Glomerular visceral epithelial cell (primary cell): ENCODE measurements at regions not wholly inside any gene's neighbourhood (a gene's known extent, or its start where the extent isn't known, plus 50 kb on each side); places are given as distances from the start of the nearest gene placed in this dataset.

Experiments
- DNase-seq: peaks from one replicate; pipeline ENCODE4 v3.0.0-alpha.2; 2016; ENCODE audit errors: extremely low spot score

- DNase-seq = no peak
Observed at GRCh38 chr2:239716009-239716408, 309.1 kb downstream of the NDUFA10 start.

- no peak for DNase-seq
Observed at GRCh38 chr2:239715606-239716005, 309.5 kb downstream of the NDUFA10 start.

- DNase-seq = no peak
Observed at GRCh38 chr2:239715202-239715601, 309.9 kb downstream of the NDUFA10 start.

GRCh38 chr2:239714116-239714515 lies 311.0 kb downstream of the NDUFA10 start:
- no peak for DNase-seq

- no peak for DNase-seq
Observed at GRCh38 chr2:239712755-239713154, 311.9 kb upstream of the HDAC4 start.

GRCh38 chr2:239711911-239712570 lies 311.2 kb upstream of the HDAC4 start:
- DNase-seq = no peak

GRCh38 chr2:239710953-239711861 lies 310.4 kb upstream of the HDAC4 start:
- no peak for DNase-seq

- DNase-seq = no peak
Observed at GRCh38 chr2:239706367-239706766, 305.5 kb upstream of the HDAC4 start.

- DNase-seq = no peak
Observed at GRCh38 chr2:239704737-239705136, 303.9 kb upstream of the HDAC4 start.

- DNase-seq = no peak
Observed at GRCh38 chr2:239703834-239704233, 303.0 kb upstream of the HDAC4 start.

- DNase-seq = no peak
Observed at GRCh38 chr2:239700686-239701345, 300.0 kb upstream of the HDAC4 start.

- DNase-seq = no peak
Observed at GRCh38 chr2:239697399-239698164, 296.8 kb upstream of the HDAC4 start.

GRCh38 chr2:239696559-239697207 lies 295.9 kb upstream of the HDAC4 start:
- no peak for DNase-seq

GRCh38 chr2:239695728-239696240 lies 295.0 kb upstream of the HDAC4 start:
- no peak for DNase-seq

- DNase-seq = no peak
Observed at GRCh38 chr2:239695106-239695727, 294.4 kb upstream of the HDAC4 start.

- DNase-seq = no peak
Observed at GRCh38 chr2:239694487-239694886, 293.7 kb upstream of the HDAC4 start.

GRCh38 chr2:239693761-239694415 lies 293.1 kb upstream of the HDAC4 start:
- DNase-seq = no peak

- no peak for DNase-seq
Observed at GRCh38 chr2:239693330-239693729, 292.5 kb upstream of the HDAC4 start.

- no peak for DNase-seq
Observed at GRCh38 chr2:239692919-239693318, 292.1 kb upstream of the HDAC4 start.

- no peak for DNase-seq
Observed at GRCh38 chr2:239692362-239692851, 291.6 kb upstream of the HDAC4 start.
